T follicular helper cell (primary cell): ENCODE measurements at regions not wholly inside any gene's neighbourhood (a gene's known extent, or its start where the extent isn't known, plus 50 kb on each side); places are given as distances from the start of the nearest gene placed in this dataset.

Experiments used
- DNase-seq: peaks from one replicate; pipeline ENCODE4 v3.0.0-alpha.2; 2020; ENCODE audit warnings: low read depth

DNA sequence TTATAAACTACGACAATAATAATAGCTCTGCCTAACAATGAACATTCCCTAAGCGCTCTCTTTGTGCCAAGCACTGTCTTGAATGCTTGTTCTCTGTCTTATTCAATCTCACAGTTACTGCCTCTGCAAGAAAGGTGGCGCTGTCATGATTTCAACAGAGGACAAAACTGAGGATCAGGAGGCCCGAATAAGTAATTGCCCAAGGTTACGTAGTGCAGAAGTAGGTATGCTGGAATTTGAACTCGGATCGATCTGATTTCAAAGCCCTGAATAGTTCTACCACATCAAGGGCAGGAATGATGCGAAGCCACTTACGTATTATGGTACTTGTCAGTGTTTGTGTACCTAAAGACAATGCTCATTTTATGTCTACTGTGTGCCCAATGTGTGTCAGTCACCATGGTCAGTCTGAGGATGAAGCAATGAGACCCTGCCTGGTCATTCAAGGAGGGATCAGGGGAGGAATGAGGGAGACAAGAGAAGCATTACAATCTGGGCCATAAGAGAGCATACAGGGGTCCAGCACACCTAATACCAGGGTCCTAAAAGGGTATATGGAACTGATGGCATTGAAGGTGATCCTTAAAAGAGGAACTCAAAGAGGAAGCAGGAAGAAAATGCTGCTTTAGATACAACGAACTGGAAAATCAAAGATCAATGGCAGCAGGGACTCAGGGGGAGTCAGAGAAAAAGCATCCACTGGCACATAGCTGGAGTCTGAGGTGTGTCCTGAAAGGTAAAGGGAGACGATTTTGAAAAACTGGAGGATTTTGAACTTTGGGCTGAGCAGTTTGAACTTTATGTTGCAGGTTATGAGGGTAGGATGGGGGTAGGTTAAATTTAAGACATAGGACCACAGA lies 389.2 kb downstream of the PLPP3 start:
- DNase-seq = no peak

- no peak for DNase-seq
These were observed 389.9 kb downstream of the PLPP3 start for GRCh38 chr1:56189454-56189853.

DNA sequence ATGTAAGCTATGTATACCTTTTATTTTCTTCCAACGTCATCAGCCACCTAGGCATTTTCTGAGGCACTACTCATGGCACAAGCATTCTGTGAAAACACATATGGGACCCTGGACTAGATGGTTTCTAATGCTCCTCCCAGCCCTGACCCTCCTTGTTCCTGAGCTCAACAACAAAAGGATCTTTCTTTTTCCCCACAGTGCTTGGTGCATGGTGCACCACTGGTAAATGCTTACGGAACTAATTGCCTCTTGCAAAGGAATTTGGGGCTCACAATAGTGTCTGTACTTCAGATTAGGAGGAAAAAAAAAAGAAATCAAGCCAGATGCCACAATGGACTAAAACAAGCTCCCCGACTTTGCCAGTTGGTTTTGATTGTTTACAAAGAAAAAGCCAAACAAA lies 390.5 kb downstream of the PLPP3 start:
- no peak for DNase-seq

DNA sequence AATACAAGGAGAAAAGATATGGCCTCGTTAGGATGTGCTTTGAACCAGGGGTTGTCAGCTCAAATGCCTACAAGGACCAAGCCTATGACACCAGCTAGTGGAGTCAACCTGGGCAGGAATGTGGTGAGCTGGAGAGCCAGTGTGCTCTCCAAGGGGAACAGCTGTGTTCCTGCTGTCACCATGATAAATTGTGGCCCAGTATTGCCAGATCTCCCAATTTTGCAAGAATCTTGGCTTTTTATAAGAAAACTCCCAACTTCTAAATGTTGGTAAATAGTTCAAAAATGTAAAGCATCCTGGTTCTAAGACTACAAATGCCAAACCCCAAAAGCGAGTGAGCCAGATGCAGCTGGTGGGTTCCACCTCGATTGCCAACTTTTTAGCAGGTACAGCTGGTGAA lies 391.1 kb downstream of the PLPP3 start:
- DNase-seq = no peak

DNA sequence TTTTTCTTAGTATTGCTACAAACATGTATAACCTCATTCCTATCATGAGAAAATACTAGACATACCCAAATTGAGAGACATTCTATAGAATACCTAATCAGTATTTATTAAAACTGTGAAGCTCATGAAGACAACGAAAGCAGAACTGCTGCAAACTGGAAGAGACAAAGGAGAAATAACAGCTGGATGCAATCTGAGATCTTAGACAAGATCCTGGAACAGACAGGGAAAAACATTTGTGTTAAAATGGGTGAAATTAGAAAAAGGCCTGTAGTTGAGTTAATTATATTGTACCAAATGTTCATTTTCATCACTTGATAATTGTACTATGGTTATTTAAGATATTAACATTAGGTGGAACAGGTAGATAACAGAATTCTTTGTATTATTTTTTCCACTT lies 392.0 kb downstream of the PLPP3 start:
- no peak for DNase-seq

- DNase-seq = no peak
These were observed 393.9 kb downstream of the PLPP3 start for GRCh38 chr1:56185493-56185892.

DNA sequence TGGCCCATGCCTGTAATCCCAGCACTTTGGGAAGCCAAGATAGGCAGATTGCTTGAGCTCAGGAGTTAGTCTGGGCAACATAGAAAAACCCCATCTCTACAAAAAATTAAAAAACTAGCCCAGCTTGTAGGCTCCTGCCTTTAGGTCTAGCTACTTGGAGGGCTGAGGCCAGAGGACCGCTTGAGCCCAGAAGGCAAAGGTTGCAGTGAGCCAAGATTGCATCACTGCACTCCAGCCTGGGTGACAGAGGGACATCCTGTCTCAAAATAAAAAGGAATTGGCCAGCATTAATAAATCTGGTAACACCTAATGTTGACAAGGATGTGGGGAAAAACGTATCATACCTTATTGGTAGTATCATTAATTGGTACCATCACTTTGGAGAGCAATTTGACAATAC lies 396.2 kb downstream of the PLPP3 start:
- no peak for DNase-seq

DNA sequence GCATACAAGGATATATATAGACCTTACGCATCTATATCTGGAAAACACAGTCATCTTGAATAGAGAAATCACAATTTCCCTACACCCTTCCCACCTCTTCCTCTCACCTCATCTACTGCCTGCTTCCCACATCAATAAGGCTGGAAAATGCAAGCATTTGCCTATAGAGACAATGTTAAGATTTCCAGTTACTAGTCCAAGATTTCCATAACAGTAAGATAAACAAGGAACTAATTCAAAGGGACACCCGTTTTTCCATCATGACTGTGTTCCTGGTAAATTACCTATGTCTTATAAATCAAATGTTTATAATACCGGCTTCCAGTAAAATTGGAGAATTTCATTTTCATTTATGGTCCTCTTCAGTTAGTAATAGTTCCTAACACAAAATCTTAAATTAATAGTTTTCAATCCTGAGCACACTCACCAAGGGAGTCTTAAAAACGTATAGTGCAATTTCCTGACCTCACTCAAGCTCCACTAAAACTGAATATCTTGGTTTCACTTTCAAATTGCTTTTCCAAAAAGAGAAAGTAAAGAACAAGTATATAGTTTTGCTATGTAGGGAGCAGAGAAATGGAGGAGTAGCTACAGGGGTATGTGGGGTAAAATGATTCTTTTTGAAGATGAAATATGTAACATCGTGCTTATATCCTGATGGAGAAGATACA lies 398.7 kb downstream of the PLPP3 start:
- no peak for DNase-seq

DNA sequence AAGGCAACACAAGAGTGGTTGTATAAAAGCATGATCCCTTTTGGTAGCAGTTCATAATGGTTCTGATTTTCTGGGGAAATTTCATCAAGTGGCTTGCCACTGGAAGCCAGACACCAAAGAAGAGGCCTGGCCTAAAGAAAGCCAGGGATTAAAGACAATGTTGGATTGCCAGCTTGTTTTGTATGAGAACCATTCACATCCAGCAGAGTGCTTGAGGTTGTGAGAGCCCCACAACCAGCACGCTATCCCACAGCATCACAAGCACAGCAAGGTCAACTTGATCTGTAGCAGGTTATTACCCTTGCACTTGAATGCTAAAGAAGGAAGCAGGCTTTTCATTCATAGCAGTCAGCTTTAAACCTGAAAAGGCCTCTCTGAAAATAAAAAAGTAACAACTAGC lies 399.8 kb downstream of the PLPP3 start:
- no peak for DNase-seq

DNA sequence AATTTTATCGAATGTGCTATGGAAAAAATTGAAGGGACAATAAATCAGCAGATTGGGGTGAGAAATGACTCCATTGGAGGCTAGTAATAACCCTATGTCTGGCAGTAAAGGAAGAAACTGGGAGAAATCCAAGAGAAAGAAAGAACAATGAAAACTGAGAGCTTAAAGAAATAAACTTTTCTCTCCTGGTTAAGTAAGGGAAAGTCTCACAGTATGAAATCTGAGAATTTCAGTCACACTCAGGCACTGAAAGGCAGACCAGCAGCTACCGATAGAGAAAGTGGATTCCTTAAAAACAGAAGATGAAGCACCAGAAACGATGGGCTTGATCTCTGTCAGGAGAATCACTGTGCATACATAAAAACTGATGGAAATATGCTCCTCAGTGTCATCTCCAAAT lies 404.2 kb downstream of the PLPP3 start:
- DNase-seq = no peak

DNA sequence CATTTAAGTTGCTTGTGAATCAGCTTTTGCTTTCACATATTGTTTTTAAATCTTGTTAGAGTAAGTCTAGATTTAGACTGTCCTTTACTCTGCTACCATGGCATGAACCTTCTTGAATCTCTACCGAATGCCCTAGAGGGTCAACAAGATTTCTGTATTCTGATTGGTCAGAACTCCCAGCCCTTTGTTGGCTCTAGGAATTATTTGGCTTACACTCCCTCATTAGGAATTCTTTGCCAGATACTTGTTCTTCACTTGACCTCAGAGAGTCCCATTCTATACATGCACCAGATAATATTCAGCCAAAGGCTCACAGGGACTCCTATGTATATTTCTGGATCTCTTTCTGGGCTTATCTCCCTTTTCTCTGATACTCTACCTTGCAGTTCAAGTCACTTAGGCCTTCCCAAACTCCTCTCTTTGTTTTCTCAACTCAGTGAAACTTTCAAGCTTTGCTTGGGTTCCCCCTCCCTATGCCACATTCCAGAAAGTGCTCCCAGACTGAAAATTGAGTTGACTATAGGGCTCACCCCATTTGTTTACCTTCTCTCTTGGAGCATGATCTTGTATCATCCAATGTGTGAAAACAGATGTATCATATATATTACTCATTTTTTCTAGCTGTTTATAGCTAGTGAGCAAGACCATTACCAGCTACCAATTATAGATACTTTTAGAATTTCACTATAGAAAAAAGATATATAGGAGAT lies 405.0 kb downstream of the PLPP3 start:
- DNase-seq = no peak

DNA sequence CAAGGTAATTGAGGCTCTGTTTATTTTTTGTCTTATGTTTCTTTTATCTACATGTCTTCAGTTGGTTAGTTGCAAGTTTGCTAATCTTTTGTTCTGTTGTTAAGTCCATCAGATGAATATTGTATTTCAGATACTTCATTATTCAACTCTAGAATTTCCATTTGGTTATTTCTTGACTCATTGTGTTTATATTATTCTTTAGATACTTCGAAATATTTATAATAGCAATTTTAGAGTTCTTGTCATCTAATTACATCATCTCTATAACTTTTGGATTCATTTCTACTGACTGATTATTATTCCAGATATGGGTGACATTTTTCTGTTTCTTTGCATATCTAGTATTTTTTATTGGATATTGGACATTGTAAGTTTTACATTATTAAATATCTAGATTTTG lies 405.6 kb downstream of the PLPP3 start:
- DNase-seq = no peak

DNA sequence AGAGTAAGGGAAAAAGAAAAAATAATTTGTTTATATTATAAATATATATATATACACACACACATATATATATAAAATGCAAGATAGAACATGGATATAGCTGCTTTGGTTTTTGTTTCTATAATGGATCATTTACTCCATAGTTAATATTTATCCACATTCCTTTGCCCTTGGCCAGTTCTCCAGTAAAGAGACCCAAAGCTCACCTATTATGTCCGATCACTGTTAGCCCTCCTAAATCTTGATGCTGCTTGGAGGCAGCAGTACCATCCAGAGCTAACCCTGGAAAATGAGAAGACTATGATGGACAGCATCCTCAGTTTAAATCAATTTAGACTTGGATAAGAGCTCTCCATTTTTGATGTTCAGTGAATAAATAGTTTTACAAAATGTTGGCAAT lies 407.7 kb downstream of the PLPP3 start:
- DNase-seq = no peak

DNA sequence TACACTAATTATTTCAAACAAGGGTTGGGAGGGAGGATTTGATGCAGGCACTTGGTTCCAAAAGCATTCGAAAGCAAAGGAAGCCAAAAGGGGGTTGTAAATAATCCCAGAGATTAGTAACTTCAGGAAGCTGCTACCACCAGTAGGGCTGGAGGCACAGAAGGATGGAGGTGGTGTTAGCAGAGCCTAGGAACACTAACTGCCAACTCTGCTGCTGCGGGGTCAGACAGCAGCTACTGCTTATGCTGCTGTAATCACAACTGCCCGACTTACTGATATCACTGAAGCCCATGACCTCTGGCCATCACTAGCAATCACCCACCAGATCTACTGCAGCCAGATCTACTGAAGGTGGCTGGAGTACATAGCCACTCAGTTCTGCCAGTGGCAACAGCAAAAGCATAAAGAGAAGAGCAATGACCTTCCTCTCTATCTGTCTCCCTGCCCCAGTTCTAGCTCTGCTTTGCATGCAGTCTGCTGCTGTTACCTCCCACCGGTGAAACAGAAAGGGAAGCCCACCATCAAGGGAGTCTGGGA lies 408.5 kb downstream of the PLPP3 start:
- no peak for DNase-seq

- no peak for DNase-seq
These were observed 409.5 kb downstream of the PLPP3 start for GRCh38 chr1:56169856-56170255.

- no peak for DNase-seq
These were observed 411.2 kb downstream of the PLPP3 start for GRCh38 chr1:56168176-56168575.

- no peak for DNase-seq
These were observed 411.8 kb downstream of the PLPP3 start for GRCh38 chr1:56167596-56167995.

GRCh38 chr1:56160773-56161315 lies 418.5 kb downstream of the PLPP3 start:
- DNase-seq = no peak

DNA sequence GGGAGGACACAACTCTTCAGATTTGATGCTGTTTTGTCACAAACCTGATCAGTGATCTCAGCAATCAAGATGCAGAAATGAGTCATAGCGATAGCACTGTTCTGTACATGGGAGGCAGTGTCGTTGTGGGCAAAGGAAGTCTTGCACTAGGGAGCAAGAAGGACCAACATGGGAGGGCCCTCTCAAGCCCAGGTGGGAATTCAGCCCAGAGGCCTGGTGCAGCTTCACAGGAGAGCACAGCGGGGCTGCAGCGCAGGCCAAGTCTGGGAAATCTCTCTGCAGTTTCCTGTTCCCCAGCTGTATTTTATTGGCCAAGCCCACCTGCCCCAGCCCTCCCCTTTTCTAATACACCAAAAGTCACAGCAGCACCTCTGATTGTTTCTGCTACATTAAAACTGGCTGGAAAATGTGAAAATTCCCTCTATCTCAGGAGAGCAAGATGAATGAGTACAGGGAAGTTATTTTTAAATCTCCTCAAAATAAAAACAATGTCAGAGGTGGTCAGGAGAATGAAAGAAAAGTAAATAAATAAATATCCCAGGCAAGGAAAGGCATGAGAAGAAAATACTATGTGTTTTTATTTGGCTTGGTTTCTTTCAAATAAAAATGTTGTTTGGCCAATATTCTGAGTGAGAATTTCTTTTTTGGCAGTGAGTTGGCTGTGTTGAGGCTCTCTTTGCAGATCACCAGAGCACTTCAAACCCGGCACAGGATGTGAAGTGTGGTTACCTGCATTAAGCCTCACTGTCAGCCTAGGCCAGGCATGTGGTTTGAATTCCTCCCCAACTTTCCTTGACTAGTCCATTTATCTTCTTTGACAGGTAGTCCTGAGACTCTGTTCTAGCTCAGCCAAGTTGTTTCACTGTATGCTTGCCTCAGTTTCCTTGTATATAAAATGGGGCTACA lies 422.1 kb downstream of the PLPP3 start:
- no peak for DNase-seq

GRCh38 chr1:56153276-56153675 lies 426.1 kb downstream of the PLPP3 start:
- no peak for DNase-seq

GRCh38 chr1:56152635-56153034 lies 426.7 kb downstream of the PLPP3 start:
- no peak for DNase-seq
